ENCODE measurements at regions not wholly inside any gene's neighbourhood (a gene's known extent, or its start where the extent isn't known, plus 50 kb on each side); places are given as distances from the start of the nearest gene placed in this dataset.
A peak's percentile ranks its signal among the peaks of the same experiment; 100 is the strongest.

GRCh38 chr14:71730471-71730870 is 201.8 kb upstream of the RGS6 start:
- no peak for ATAC-seq
- H3K4me3 Mint-ChIP-seq: no peak overlapping the region

DNA sequence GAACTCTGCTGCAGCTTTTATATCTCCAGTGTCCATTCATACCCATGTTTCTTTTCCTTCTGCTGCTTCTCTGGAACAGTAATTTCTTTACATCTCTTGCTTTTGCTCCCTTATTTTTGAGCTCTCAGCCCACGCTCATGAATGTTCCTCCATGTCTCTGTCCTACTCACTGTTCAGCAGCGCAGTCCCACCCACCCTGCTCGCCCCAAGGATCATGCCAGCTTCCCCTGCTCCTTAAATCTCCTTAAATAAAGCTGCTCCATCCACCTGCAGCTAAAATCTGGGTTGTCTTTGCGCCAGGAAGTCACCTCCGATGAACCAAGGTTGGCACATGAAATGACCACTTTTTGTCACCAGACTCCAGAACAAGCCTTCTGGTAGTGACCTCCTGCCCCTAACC is 201.1 kb upstream of the RGS6 start:
- peaks cover 5% of the 10 kb centered on the region for H3K4me1 Mint-ChIP-seq
- H3K9me3 ChIP-seq (ENCODE audit: control insufficient read depth, low read length, poor library complexity, severe bottlenecking): no peaks in the 10 kb centered on the region
- ATAC-seq (no peak), DNase-seq (no peak)
- H3K36me3 Mint-ChIP-seq (ENCODE audit: low read depth): peaks cover 15% of the 10 kb centered on the region
- peak overlapping the region; percentile 37 for H3K4me3 Mint-ChIP-seq
- no peaks in the 10 kb centered on the region for H3K27me3 Mint-ChIP-seq
- peak overlapping the region; percentile 24 for H3K27ac Mint-ChIP-seq

More at GRCh38 chr14:71730471-71730870, 201.8 kb upstream of the RGS6 start:
- Mint-ChIP-seq H3K27me3 (no peaks in the 10 kb centered on the region), H3K27ac (no peak overlapping the region), H3K4me1 (peaks cover 9% of the 10 kb centered on the region), H3K36me3 (ENCODE audit: low read depth) (peaks cover 17% of the 10 kb centered on the region)
- DNase-seq: no peak
- H3K9me3 ChIP-seq (ENCODE audit: control insufficient read depth, low read length, poor library complexity, severe bottlenecking): no peaks in the 10 kb centered on the region

GRCh38 chr14:71733210-71733883 is 198.9 kb upstream of the RGS6 start:
- no peaks in the 10 kb centered on the region for H3K9me3 ChIP-seq (ENCODE audit: control insufficient read depth, low read length, poor library complexity, severe bottlenecking)
- Mint-ChIP-seq H3K4me3 (no peak overlapping the region), H3K27me3 (no peaks in the 10 kb centered on the region), H3K4me1 (peaks cover 5% of the 10 kb centered on the region), H3K27ac (no peak overlapping the region), H3K36me3 (ENCODE audit: low read depth) (peaks cover 20% of the 10 kb centered on the region)
- ATAC-seq (no peak), DNase-seq (no peak)

- peaks cover 5% of the 10 kb centered on the region for H3K4me1 Mint-ChIP-seq
- H3K27me3 Mint-ChIP-seq: no peaks in the 10 kb centered on the region
- DNase-seq: no peak
- ATAC-seq: no peak
- H3K4me3 Mint-ChIP-seq: no peak overlapping the region
- H3K36me3 Mint-ChIP-seq (ENCODE audit: low read depth): peaks cover 20% of the 10 kb centered on the region
- no peak overlapping the region for H3K27ac Mint-ChIP-seq
- H3K9me3 ChIP-seq (ENCODE audit: control insufficient read depth, low read length, poor library complexity, severe bottlenecking): no peaks in the 10 kb centered on the region
These were observed 198.2 kb upstream of the RGS6 start for GRCh38 chr14:71734076-71734475.

DNA sequence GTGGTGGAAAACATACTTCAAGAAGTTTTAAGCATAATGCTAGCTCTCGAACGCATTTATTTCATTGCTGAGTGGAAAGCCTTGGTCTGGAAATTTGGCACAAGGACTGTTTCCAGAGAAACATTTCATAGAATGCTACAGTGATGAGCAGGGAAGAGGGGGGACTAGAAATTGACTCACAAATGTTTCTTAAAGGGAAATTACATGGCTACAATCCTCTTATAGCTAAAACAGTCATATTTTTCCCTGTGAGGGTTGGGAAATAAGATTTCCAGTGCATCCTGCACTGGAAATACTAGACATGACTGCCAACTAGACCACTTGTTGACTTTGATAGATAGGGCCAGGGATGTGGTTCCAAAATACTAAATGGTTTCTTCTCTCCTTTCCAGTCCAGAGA is 197.3 kb upstream of the RGS6 start:
- no peak for ATAC-seq

DNA sequence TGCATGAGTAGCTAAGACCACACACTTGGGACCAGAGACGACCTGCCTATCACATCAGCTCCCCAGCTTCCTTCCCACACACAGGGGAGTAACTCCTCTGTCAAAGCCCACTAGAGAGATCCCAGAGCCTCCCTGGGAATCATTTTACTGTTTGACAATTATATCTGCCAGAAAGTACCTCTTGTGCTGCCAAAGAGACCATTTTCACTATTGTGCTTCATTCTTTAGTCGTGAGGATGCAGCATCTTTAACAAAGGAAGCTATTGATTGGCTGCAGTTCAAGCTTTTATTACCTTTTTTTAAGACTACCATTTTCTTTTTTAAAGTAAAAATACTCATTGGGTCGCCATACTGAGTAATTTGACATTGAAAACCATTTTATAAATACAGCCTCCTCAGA is 194.5 kb upstream of the RGS6 start:
- peaks cover 4% of the 10 kb centered on the region for H3K4me1 Mint-ChIP-seq
- H3K9me3 ChIP-seq (ENCODE audit: control insufficient read depth, low read length, poor library complexity, severe bottlenecking): no peaks in the 10 kb centered on the region
- no peak overlapping the region for H3K4me3 Mint-ChIP-seq
- DNase-seq (no peak), ATAC-seq (no peak)
- H3K27ac Mint-ChIP-seq: no peak overlapping the region
- H3K36me3 Mint-ChIP-seq (ENCODE audit: low read depth): peaks cover 5% of the 10 kb centered on the region
- no peaks in the 10 kb centered on the region for H3K27me3 Mint-ChIP-seq

More for the DNA sequence above, 197.3 kb upstream of the RGS6 start:
- no peaks in the 10 kb centered on the region for H3K9me3 ChIP-seq (ENCODE audit: control insufficient read depth, low read length, poor library complexity, severe bottlenecking)
- no peak for DNase-seq
- Mint-ChIP-seq H3K4me1 (peaks cover 7% of the 10 kb centered on the region), H3K27ac (no peak overlapping the region), H3K27me3 (no peaks in the 10 kb centered on the region), H3K36me3 (ENCODE audit: low read depth) (peaks cover 20% of the 10 kb centered on the region), H3K4me3 (no peak overlapping the region)

- no peaks in the 10 kb centered on the region for H3K9me3 ChIP-seq (ENCODE audit: control insufficient read depth, low read length, poor library complexity, severe bottlenecking)
- DNase-seq (no peak), ATAC-seq (no peak)
- H3K36me3 Mint-ChIP-seq (ENCODE audit: low read depth): peaks cover 5% of the 10 kb centered on the region
- H3K4me1 Mint-ChIP-seq: peaks cover 3% of the 10 kb centered on the region
- no peak overlapping the region for H3K27ac Mint-ChIP-seq
- H3K27me3 Mint-ChIP-seq: no peaks in the 10 kb centered on the region
- no peak overlapping the region for H3K4me3 Mint-ChIP-seq
These were observed 192.8 kb upstream of the RGS6 start for GRCh38 chr14:71739273-71739990.

GRCh38 chr14:71741241-71741640 is 191.0 kb upstream of the RGS6 start:
- ATAC-seq (no peak), DNase-seq (no peak)
- Mint-ChIP-seq H3K36me3 (ENCODE audit: low read depth) (peaks cover 5% of the 10 kb centered on the region), H3K4me1 (peaks cover 3% of the 10 kb centered on the region), H3K4me3 (no peak overlapping the region), H3K27me3 (no peaks in the 10 kb centered on the region), H3K27ac (no peak overlapping the region)
- H3K9me3 ChIP-seq (ENCODE audit: control insufficient read depth, low read length, poor library complexity, severe bottlenecking): no peaks in the 10 kb centered on the region

DNA sequence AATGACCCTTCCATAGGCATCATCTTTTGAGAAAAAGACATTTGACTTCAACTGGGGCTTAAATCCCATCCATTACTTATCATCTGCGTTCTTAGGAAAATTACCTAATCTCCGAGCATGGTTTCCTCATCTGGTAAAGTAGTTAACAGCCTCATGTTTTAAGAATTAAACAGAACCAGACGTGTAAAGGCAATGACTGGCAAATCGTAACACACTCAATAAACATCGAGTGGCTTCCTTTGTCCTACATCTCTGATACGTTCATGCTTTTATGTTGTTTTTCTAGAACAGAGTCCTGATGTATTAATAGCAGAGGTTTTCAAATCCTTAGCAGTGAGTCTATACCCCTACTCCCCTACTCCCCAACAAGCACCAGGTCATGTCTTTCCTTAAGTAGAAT is 189.7 kb upstream of the RGS6 start:
- H3K27ac Mint-ChIP-seq: no peak overlapping the region
- no peaks in the 10 kb centered on the region for H3K9me3 ChIP-seq (ENCODE audit: control insufficient read depth, low read length, poor library complexity, severe bottlenecking)
- no peak overlapping the region for H3K4me3 Mint-ChIP-seq
- H3K4me1 Mint-ChIP-seq: peaks cover 3% of the 10 kb centered on the region
- DNase-seq (no peak), ATAC-seq (no peak)
- H3K27me3 Mint-ChIP-seq: no peaks in the 10 kb centered on the region
- no peaks in the 10 kb centered on the region for H3K36me3 Mint-ChIP-seq (ENCODE audit: low read depth)

DNA sequence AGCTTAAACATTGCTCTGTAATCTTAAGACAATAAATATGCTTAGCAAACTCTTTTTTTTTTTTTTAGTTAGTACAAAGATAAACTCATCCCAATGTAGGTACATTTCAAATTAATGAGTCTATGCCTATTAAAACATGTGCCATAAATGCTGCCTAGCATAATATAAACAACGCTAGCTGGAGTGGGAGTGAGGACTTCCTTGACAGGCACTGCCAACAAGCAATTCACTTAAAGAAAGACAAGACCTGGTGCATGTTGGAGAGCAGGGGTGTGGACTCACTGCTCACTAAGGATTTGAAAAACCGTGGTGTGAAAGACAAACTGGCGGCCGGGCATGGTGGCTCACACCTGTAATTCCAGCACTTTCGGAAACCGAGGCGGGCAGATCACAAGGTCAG is 187.2 kb upstream of the RGS6 start:
- Mint-ChIP-seq H3K27ac (no peak overlapping the region), H3K4me1 (no peaks in the 10 kb centered on the region)
- ATAC-seq: no peak

GRCh38 chr14:71748196-71748595 is 184.0 kb upstream of the RGS6 start:
- Mint-ChIP-seq H3K27ac (no peak overlapping the region), H3K27me3 (no peaks in the 10 kb centered on the region), H3K36me3 (ENCODE audit: low read depth) (no peaks in the 10 kb centered on the region), H3K4me3 (no peak overlapping the region), H3K4me1 (peaks cover 2% of the 10 kb centered on the region)
- DNase-seq: no peak
- no peaks in the 10 kb centered on the region for H3K9me3 ChIP-seq (ENCODE audit: control insufficient read depth, low read length, poor library complexity, severe bottlenecking)
- ATAC-seq: no peak

More for the DNA sequence above, 187.2 kb upstream of the RGS6 start:
- Mint-ChIP-seq H3K36me3 (ENCODE audit: low read depth) (no peaks in the 10 kb centered on the region), H3K4me3 (no peak overlapping the region), H3K27me3 (no peaks in the 10 kb centered on the region)
- H3K9me3 ChIP-seq (ENCODE audit: control insufficient read depth, low read length, poor library complexity, severe bottlenecking): no peaks in the 10 kb centered on the region
- DNase-seq: no peak

DNA sequence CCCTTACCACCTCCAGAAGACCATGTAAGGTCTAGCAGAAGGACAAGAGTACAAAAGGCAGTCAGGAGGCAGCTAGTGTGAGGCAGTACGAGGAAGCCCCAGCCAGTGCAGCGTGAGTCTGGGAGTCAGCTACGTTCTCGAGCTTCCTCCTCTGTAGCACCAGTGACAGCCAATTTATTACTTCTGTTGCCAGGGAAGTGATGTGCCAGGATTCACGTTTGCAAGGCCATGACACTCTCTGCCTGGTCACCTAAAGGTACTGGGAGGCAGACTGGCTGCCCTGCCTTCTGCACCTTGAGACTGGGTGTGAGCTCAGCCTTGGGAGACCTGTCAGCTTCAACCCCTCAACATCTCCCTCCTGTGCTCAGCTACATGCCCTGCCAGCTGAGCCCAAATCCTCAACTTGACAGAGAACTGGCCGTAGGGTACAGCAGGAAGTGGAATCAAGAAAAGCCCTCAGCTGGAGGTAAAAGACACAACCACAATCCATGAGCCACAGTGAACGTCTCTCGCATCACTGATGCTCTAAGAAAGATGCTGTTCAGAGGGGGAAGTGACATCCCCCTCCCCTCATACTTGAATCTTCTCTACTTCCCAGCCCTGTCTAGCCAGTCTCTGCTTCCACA is 182.5 kb upstream of the RGS6 start:
- no peaks in the 10 kb centered on the region for H3K9me3 ChIP-seq (ENCODE audit: control insufficient read depth, low read length, poor library complexity, severe bottlenecking)
- H3K4me3 Mint-ChIP-seq: no peak overlapping the region
- H3K36me3 Mint-ChIP-seq (ENCODE audit: low read depth): no peaks in the 10 kb centered on the region
- no peak for ATAC-seq
- H3K27me3 Mint-ChIP-seq: no peaks in the 10 kb centered on the region
- no peak for DNase-seq
- peaks cover 2% of the 10 kb centered on the region for H3K4me1 Mint-ChIP-seq
- no peak overlapping the region for H3K27ac Mint-ChIP-seq

DNA sequence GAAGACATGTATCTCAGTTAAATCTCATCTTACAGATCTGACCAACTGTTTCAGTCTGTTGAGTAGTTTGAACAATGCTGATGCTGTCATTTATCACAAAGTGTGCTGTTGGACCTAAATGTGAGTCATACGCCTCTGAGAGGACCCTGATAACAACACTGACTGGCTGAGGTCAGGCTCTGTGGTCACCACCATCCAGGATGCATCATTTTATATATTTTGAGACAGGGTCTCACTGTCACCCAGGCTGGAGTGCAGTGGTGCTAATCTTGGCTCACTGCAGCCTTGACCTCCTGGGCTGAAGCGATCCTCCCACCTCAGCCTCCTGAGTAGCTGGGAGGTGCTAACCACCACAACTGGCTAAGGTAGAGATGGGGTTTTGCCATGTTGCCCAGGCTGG is 181.0 kb upstream of the RGS6 start:
- Mint-ChIP-seq H3K4me3 (no peak overlapping the region), H3K4me1 (peaks cover 2% of the 10 kb centered on the region), H3K36me3 (ENCODE audit: low read depth) (no peaks in the 10 kb centered on the region), H3K27me3 (no peaks in the 10 kb centered on the region), H3K27ac (no peak overlapping the region)
- H3K9me3 ChIP-seq (ENCODE audit: control insufficient read depth, low read length, poor library complexity, severe bottlenecking): no peaks in the 10 kb centered on the region
- ATAC-seq (no peak), DNase-seq (no peak)
